SW480 (cell line): ENCODE measurements at regions not wholly inside any gene's neighbourhood (a gene's known extent, or its start where the extent isn't known, plus 50 kb on each side); places are given as distances from the start of the nearest gene placed in this dataset.
"Not testable (repeated sequence)": the region's sequence is repeated elsewhere in the genome, so short reads cannot be mapped to it uniquely, and the experiment has no call there.

ENCODE experiments used
- DNase-seq: peaks from one replicate; pipeline ENCODE4 v3.0.0-alpha.2; 2016; ENCODE audit warnings: low spot score

DNA sequence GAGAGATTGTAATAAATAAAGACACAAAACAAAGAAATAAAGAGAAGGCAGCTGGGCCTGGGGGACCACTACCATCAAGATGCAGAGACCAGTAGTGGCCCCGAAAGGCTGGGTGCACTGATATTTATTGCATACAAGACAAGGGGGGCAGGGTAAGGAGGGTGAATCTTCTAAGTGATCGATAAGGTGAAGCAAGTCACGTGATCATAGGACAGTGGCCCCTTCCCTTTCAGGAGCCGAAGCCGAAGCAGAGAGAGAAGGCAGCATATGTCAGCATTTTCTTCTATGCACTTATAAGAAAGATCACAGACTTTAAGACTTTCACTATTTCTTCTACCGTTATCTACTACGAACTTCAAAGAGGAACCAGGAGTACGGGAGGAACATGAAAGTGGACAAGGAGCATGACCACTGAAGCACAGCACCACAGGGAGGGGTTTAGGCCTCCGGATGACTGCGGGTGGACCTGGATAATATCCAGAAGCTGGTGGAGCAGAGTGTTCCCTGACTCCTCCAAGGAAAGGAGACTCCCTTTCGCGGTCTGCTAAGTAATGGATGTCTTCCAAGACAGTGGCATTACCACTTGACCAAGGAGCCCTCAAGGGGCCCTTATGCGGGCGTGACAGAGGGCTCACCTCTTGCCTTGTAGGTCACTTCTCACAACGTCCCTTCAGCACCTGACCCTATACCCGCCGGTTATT lies 126.4 kb downstream of the RBM46 start:
- not testable (repeated sequence) for DNase-seq

- no peak for DNase-seq
Measured at GRCh38 chr4:154908168-154908567, 127.1 kb downstream of the RBM46 start.

GRCh38 chr4:154911097-154911496 lies 130.0 kb downstream of the RBM46 start:
- DNase-seq: no peak

- DNase-seq: no peak
Measured at GRCh38 chr4:154911608-154912098, 130.6 kb downstream of the RBM46 start.

DNA sequence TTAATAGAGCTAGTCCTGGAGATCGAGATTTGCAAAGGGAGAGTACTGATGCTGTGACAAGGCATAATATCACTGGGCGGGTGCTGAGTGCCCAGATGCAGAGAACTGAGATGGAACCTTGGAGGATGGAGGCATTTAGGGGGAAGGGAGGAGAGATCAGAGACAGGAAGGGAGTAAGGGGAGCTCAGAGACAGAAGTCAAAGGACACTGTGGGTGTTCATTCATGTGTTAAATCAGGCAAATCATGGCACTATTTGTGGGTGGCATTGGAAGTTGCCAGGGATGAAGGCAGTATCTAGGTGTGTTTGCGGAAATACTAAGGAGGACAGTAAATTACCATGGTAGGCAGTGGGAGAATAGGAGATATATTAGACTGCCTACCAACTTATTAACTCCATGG lies 135.0 kb downstream of the RBM46 start:
- DNase-seq: no peak

- no peak for DNase-seq
Measured at GRCh38 chr4:154927126-154927680, 146.1 kb downstream of the RBM46 start.

GRCh38 chr4:154928640-154929257 lies 147.7 kb downstream of the RBM46 start:
- DNase-seq: peak; percentile 20

- no peak for DNase-seq
Measured at GRCh38 chr4:154936873-154937272, 155.8 kb downstream of the RBM46 start.

- no peak for DNase-seq
Measured at GRCh38 chr4:154939851-154940250, 158.8 kb downstream of the RBM46 start.

GRCh38 chr4:154942176-154942575 lies 161.1 kb downstream of the RBM46 start:
- no peak for DNase-seq

DNA sequence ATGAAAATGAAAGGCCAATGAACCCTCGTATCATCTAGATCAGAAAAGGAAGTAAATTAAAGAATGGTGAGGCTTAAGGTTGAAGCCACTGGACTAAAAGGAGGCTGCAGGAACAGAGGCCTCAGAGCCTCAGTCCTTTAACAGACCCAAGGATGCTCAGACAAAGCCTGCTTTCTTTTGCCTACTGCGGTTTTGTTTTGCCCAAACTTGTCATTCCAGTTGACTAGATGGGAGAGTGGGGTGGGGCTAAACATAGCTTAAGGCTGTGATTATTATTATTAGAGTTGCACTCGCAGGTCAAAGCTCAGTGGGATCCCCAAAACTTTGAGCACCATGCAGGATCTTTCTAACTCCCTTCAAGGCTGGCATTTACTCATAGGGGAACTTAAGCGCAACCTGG lies 163.9 kb downstream of the RBM46 start:
- DNase-seq: no peak

- DNase-seq: no peak
Measured at GRCh38 chr4:154946113-154946512, 165.0 kb downstream of the RBM46 start.

GRCh38 chr4:154953691-154954090 lies 172.6 kb downstream of the RBM46 start:
- no peak for DNase-seq

- no peak for DNase-seq
Measured at GRCh38 chr4:154954117-154954516, 173.0 kb downstream of the RBM46 start.

DNA sequence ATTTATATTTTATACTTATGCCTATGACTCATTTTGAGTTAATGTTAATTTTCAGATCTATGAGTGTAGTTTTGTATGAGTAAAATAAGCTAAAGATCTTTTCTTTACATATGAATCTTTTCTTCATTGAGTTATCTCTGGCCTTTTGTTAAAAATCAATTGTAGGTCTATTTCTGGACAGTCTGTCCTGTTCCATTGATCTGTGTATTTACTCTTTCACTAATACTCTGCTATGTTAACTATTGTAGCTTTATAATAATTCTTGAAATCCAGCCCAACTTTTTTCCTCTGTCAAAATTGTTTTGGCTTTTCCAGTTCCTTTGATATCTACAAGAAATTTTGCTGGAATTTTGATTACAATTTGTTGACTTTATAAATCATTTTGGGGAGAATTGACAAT lies 177.0 kb downstream of the RBM46 start:
- DNase-seq: no peak

- no peak for DNase-seq
Measured at GRCh38 chr4:154958621-154959358, 177.7 kb downstream of the RBM46 start.

GRCh38 chr4:154959756-154960155 lies 178.7 kb downstream of the RBM46 start:
- no peak for DNase-seq

DNA sequence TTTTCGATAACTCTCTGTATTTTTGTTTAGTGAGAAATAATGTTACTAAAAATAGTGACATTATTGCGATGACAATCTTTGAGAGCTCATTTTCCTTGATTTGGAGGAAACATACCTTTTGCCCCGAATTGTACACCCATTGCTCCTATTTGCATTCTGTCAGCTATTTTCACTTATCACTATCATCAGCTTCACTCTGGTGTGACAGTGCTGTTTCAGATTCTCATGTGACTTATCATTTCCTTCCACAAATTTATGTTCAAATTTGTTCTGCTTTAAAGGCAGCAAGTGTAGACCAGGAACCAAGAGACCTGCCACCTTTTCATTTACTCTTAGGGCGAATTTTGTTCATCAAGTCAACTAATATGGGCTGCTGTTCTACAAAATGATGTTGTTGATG lies 179.4 kb downstream of the RBM46 start:
- DNase-seq: no peak

- DNase-seq: no peak
Measured at GRCh38 chr4:154961263-154961662, 180.2 kb downstream of the RBM46 start.

DNA sequence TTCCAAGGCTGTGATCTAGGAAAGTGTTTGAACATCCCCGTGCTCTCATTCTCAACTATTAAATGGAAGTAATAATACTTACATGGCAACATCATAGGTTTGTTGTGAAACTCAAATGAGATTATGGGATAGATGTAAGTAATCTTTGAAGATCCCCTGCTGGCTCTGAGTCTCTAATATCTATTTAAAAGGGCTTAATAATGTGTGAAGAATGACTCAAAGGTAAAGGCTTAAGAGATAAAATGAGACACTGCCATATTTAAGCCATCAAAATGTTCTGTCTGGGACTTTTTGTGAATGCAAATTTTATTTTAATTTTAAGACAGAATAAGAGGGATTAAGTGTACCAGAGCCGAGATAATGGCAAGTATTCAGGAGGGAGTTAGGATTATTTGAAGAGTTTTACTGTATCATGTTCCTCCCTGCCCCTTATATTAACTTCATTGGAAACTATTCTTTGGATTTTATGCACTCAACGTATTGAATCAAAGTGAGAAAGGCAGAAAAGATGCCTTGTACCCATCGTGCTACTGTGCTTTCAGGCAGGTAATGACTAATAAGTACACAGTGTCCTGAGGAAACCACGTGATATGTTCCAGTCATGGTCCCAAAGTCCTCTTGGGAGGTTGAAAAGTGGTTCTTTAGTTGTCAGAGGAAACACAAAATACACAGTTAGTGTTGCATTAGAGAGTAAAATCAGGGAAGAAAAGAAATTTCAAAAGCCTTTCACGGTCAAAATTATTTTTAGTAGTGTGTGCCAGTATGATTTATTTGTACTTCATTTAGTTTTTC lies 192.4 kb downstream of the RBM46 start:
- no peak for DNase-seq

- DNase-seq: no peak
Measured at GRCh38 chr4:154977228-154977627, 196.2 kb downstream of the RBM46 start.
